HG02759 (cell line): ENCODE measurements at regions not wholly inside any gene's neighbourhood (a gene's known extent, or its start where the extent isn't known, plus 50 kb on each side); places are given as distances from the start of the nearest gene placed in this dataset.

Experiments used
- ATAC-seq: cut with Tn5 transposase; IDR thresholded peaks from one replicate; pipeline ENCODE4 v1.9.1; 2021; ENCODE audit warnings: mild to moderate bottlenecking, moderate library complexity; ENCODE audit not compliant: unreplicated experiment

DNA sequence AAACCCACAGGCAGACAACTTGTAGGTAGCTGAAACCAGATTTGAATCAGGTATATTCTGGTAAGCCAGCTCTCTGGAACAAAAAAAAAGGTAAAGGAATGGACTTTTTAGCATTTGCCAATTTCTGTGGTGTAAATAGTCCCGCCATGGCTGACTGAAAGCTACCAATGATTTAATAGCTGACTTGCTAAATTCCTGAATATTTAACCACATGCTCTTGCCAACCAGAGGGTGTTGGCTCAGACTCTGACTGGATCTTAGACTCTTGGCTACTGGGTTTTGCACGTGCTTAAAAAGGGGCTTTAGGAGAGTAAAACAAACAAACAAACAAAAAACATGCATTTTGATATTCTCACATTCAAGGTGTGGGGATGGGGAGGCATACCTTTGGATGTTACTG, 600.0 kb upstream of the CDH4 start:
- no peak for ATAC-seq

DNA sequence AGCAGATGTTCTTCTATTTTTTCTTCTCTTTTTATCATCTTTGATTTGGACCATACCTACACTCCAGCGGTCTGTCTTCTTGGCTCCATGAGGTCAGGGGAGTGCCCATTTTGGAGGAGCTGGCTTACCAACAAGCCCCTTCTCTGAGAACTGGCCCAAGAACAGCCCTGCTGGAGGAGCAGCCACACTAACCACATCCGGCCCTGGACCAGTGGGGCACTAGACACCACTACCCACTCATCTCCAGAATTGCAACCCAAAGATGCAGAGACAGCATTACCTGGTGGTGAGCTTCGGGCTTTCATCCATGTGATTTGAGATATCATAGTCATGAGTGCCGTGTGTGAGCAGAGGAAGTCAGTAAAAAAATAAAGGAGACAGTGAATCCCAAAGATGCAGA, 599.4 kb upstream of the CDH4 start:
- ATAC-seq, result no peak

DNA sequence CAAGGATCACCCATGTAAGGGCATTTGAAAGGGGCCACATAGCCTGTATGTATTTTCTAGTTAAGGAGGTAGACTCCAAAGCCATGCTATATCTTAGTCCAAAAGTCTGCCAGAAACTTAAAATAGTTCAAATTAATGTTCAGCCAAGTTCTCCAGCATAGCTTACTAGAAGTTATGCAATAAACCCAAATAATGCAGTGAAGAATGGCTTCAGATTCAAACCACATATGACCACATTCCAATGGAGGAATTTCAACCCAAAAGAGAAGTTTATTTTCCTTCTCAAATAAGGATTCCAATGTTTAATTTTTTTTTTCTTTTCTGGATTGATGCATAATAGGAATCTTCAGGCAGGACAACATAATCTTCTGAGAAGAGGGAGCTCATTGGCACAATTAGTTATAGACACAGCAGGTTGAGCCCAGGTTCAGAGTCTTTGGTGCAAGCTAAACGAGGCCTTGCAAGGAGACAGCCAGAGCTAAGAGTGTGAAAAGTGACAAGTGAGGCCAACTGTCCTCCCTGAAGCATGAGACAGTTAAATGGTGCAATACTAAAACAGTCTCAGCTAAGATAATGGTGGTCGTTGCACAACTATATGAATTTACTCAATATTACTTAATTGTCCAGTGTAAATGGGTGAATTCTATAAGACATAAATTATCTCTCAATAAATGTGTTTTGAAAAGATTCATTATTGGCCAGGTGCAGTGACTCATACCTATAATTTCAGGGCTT, 598.8 kb upstream of the CDH4 start:
- no peak for ATAC-seq

DNA sequence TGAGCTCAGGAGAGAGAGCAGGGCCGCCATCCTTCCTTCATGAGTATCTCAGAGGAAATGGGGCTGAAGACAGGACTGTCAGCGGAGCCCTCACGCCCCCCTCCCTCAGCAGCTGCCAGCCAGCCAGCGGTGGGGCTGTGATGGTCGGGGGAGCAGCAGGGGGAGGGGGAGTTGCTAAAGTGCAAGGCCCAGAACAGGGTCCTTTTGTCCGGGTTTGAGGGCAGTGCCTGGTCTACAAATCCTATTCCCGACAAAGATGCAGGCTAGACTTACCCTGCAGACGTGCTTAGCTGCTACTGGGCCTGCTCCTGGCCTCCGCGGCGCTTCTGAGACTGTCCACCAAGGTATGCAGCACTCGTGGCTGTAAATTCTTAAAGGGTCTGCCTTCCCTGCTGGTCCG, 593.4 kb upstream of the CDH4 start:
- ATAC-seq, result no peak

DNA sequence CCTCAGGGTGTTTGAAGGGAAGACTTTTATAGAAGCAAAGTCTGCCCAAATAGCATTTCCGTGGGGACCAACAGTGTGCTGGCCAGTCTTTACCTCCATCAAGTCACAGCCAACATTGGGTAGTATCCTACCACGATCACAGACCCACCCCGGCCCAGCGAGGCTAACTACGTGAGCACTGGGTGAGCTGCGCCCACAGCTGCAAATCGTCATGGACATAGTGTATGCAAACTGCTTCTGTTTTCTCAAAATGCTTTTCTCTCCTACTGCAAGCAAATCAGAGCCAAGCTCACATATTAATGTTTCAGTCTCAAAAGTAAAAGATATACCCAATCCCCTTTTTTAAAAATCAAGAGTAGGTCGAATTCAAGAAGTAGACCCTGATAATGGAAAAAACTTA, 592.8 kb upstream of the CDH4 start:
- no peak for ATAC-seq

DNA sequence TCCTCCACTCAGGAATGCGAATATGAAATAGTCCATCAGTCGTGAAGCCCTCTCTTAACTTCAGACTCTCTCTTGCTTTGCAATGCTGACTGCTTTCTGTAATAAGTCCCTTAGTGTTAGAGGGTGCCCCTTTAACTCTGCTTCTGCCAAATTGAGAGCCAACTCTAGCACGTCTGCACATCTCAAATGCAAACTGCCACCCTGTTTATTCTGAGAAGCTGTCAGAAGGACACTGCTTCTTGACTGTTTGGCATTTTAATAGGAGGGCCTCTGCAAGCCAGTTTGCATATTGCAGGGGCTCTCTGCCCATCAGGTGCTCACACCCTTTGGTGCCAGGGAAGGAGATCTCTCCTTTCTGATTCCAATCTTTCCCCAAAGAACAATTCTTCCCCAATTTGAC, 589.8 kb upstream of the CDH4 start:
- ATAC-seq, result no peak

DNA sequence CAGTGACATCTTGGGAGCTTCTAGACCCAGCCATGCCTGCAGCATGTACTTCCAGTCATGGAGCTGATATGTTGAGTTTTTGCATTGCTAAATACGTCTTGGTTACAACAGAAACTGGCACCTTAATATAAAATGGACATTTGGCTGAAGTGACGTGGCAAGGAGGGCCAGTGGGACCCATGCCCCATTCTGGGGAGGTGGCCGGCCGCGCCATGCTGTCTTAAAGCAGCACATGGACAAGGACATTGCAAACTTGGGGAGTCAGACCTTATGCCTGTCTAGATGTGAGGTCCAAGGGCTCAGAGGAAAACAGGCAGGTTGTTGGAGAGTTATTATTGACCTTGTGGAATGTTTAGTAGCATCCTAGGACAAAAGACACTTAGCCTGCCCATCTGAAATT, 588.0 kb upstream of the CDH4 start:
- no peak for ATAC-seq

DNA sequence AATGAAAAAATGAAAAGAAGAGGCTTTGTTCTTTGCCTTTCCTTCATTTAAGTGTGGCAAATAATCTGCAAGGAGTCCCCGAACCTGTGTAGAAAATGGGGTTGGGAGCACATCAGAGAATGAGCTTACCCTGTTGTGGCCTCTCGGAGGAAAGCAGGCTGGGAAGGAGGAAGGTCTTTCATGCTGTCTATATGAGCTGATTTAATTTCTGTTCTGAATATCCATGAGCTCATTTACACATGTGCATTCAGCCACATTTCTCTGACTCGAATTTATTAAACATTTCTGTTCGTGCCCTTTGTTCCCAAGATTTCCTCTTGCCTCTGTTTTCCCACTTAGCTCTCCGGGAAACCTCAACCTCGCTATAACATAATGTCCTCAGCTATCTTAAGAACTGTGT, 584.4 kb upstream of the CDH4 start:
- ATAC-seq, result no peak

DNA sequence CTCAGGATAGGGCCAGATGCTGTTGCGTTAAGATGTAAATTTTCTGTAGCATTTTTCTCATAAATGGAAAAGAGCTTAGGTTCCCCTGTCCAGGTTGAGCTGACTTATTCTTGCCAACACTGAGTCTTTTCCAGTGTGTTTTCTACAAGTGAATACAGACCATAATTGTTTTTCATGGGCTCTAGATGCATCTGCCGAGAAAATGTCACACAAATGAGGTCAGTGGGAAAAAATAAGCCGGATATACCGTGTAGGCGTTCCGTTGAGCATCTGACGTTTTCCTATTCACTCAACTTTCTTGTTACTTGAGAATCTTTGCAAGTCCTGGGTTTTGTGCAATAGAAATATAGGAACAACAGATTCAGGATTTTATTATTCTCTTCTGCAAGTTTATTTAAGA, 582.9 kb upstream of the CDH4 start:
- no peak for ATAC-seq

DNA sequence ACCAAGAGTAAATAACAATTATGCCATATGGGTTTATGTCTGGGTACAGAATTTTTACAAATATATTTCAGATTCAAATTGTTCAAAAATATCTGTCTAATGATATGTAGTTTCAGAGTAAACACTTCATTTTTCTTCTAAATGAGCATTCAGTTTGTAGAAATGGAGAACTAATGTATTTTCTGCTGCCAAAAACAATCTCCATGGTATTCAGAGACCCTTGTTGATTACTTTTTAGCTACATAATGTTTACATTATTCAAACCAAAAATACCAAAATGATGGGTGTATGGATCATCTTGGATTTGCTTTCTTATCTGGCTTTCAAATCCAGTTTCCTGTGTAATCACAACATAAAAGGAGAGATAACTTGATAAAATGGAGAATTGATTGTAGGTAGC, 576.0 kb upstream of the CDH4 start:
- ATAC-seq, result no peak

DNA sequence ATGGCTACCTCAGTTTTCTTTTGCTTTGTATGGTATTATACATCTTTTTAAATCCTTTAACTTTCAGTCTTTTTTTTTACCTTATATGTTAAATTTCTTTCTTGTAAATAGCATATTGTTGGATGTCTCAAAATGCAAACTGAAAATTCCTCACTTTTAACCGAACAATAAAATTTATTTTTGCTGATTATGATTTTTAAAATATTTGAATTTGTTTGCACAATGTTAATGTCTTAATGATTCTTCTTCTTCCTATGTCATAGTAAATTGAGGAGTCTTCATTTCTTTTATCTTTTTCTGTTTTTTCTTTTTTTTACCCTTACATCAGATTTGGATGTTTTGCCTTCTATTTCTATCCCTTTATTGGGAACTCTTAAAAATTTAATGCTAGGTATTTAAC, 574.2 kb upstream of the CDH4 start:
- no peak for ATAC-seq

DNA sequence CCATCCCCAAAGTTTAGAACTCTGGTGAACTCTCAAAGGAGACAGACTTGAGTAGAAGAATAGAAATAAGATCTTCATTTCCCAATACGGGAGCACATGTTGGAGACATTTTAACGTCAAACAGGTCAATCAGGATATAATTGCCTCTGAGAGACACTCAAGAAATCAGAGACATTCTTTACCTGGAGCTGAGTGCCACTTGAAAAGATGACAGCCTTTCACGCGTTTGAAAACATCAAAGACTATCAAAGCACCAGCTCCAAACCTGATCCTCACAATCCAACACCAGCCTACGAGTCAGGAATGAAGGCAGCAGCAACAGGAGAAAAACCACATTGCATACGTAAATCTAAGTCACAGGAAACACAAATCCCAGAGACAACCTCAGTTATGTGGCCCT, 571.5 kb upstream of the CDH4 start:
- no peak for ATAC-seq

DNA sequence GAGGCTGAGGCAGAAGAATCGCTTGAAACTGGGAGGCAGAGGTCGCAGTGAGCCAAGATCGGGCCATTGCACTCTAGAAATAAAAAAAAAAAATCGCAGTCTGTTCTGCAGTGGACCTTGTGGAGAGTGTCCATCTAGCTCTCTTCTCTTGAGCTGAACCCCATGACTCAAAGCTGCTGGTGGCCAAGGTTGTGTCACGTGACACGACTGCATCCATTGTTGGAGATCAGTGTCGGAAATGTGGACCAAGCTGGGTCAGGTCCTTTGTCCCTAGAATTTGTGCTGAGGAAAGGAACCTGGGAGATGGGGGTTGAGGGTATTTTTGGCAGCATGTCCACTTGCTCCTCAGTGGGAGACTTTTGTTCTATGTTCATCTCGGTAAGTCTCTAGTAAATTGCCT, 564.8 kb upstream of the CDH4 start:
- no peak for ATAC-seq

DNA sequence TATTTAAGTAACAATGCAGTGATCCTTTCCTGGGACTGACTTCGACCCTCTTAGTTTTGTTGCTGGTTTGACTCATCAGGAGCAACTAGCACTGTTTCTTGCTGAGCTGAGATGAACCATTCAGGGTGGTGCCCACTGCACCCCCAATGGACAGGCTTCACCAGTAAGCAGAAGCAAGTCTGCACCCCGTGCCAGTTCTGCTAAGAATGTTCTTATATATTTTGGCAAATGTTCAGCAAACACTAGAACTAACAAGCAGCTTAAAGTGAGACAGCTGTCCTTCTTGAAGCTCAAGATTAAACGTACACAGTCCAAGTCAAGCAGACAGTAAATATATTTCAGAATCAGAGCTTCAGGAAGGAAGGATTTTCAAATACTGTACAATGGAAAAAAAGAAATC, 561.3 kb upstream of the CDH4 start:
- no peak for ATAC-seq

DNA sequence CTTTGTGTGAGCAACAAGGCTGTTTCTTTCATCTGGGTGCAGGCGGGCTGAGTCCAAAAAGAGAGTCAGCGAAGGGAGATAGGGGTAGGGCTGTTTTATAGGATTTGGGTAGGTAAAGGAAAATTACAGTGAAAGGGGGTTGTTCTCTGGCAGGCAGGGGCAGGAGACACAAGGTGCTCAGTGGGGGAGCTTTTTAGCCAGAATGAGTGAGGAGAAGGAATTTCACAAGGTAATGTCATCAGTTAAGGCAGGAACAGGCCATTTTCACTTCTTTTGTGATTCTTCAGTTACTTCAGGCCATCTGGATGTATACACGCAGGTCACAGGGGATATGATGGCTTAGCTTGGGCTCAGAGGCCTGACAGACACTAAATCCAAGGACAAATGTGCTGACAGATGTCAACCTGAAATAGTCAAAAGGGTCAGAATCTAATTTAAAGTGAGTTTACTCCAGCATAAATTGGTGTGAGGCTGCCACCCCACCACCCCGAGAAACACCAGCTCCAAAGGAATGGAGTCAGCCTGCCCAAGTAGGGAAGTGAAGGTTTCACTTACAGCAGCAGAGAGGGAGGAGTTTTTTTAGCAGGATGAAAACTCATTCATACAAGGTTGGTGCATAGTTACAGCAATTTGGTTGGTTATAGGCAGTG, 560.0 kb upstream of the CDH4 start:
- ATAC-seq, result no peak

DNA sequence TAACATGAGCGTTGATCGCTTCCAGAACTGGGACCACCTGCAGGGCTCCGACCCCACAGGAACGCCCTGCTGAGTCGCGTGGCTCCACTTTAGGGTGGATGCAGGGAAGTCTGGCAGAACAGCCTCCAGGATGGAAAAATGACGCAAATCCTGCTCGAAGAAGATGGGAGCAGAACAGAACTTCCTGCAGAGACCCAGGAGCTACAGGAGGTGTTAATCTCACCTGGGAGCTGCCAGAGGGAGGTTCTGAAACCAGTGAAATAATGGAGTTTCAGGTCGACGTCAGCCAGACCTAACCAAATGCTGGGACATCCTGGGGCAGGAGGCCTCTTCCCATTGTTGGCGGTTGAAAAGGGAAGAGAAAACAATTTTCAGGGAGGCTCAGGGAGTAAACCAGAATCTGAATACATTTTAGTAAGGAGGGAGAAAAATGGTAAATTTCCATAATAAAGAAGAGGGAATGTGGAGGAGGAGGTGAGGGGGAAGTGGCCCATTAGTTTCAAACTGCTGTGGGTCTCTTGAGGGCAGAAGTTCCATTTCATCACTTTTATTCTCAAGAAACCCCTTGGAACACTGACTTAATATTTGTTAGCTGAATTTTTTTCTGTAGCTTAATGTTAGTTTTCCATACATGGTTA, 558.4 kb upstream of the CDH4 start:
- no peak for ATAC-seq

DNA sequence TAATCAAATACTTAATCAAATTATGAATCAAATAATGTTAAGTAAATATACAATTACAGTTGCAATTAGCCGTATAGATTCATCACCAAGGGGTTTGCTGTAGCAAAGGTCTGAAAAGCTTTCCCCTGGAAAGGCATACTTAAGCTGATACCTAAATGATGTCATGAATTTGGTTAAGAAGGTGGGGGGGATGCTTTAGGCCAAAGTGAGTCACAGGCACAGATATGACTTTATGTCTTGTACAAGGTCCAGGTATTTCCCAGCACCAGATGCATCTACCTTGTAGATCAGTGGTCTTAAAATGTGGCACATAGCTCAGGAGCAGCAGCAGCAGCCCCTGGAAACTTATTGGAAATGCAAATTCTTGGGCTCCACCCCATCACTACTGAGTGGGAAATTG, 557.3 kb upstream of the CDH4 start:
- no peak for ATAC-seq

DNA sequence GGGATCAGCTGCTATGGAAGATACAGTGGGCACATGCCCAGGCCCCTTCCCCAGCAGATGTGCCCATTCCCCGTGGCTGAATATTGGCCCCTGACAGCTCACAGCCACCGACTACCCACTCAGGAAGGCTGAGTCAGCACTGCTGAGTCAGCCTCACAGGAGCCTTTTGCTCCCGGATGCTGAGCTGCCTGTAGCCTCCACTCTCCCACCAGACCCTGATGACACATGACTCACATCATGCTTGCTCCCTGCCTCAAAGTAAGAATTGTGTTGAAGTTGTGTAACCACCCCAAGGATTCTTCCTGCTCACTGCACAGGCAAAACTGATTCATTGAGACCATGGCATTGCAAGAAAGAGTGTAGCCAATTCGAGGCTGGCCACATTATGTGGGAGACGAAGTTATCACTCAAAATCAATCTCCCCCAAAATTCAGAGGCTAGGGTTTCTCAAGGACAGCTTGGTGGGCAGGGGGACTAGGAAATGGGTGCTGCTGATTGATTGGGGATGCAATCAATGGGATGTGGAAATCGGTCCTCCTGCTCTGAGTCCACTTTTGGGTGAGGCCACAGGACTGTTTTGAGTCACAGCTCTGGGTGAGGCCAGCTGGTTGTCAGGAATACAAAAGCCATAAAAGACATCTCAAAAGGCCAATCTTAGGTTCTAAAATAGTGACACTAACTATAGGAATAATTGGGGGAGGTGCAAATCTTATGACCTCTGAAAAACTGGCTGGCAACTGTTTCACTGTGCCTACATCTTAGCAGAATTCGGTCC, 556.6 kb upstream of the CDH4 start:
- no peak for ATAC-seq

DNA sequence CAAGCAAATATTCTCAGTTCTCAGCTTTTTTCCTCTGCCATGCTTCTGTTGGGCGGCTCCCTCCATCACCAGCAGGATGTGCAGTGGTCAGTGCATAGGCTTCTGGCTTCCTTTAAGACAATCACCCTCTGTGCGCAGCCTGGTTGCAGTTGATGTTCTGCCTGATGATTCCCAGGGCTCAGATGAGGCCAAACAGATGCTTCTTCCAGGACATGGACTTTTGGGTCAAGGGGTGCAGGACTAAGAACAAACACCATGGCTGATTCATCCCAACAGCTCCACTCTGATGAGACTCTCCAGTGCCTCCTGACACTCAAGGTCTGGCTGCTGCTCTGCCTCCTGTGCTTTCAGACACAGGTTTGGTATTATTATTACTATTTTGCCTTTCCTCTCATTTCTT, 554.8 kb upstream of the CDH4 start:
- ATAC-seq, result no peak

DNA sequence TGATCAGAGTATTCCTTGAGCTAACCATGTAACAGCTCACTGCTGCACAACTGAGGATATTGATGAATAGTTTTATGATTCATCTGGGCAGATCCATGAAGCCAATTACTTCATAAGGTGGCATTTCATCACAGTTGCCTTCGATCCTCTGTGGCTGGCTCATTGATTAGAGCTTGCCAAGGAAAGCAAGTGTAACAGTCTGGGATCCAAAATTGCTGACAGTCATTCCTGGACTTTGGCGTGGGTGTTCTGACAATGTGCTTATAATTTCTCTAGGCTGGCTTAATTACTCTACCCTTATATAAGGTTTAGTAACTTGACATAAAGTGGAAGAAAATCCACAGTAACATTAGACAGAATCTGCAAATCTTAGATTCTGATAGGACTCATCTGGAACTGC, 551.3 kb upstream of the CDH4 start:
- no peak for ATAC-seq

DNA sequence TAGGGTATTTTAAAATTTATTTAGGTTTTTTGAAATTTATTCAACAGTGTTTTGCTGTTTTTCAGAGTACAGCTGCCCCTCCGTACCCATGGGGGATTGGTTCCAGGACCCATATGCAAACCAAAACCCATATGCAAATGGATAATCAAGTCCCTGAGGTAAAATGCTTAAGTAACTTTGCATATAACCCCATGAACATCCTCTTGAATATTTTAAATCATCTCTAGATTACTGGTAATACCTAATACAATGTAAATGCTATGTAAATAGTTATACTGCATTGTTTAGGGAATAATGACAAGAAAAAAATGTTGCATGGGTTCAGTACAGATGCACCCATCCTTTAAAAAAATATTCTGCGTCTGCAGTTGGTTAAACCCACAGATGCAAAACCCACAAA, 547.9 kb upstream of the CDH4 start:
- no peak for ATAC-seq

DNA sequence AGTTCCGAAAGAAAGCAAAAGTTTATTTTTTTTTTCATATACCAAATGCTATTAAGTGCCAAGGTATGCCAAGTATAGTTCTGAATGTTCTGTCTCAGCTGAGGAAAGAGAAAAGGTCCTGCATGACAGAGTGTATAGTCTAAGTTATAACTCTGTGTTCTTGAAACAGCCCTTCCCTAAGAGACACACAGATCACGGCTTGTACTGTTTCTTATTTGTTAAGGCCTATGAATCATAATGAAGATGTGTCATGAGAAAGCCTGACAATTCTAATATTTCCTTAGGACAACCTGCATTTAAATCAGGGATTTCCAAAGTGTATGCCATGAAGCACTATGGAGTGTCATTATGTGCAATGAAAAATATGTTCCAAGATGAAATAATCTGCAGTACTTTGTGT, 538.7 kb upstream of the CDH4 start:
- ATAC-seq, result no peak
